WTC11 (cell line): ENCODE measurements at regions not wholly inside any gene's neighbourhood (a gene's known extent, or its start where the extent isn't known, plus 50 kb on each side); places are given as distances from the start of the nearest gene placed in this dataset.
A peak's percentile ranks its signal among the peaks of the same experiment; 100 is the strongest.

Experiments used
- ATAC-seq: fragments of 200-7000 bp; cut with Tn5 transposase; 2 replicates; pipeline ENCODE4 v1.10.0; 2021; ENCODE audit warnings: mild to moderate bottlenecking, moderate library complexity
- CTCF ChIA-PET: fragments of 300-600 bp; sonication (Branson Sonifier 250); formaldehyde crosslinking; loops from one replicate; lab custom pipeline; 2021; ENCODE audit warnings: antibody characterized with exemption; lab: Charles Lee
- POLR2A ChIA-PET: fragments of 350-600 bp; sonication (Branson Sonifier 250); formaldehyde crosslinking; loops from one replicate; lab custom pipeline; 2021; ENCODE audit warnings: antibody characterized with exemption; lab: Charles Lee
- DNase-seq: peaks from one replicate; pipeline ENCODE4 v3.0.0; 2021; ENCODE audit warnings: low spot score
- H3K27ac Mint-ChIP-seq: 2 replicates; pipeline ENCODE4 v1.8.0; 2021; ENCODE audit warnings: mixed read lengths
- H3K27me3 Mint-ChIP-seq: 2 replicates; pipeline ENCODE4 v1.8.0; 2021; ENCODE audit warnings: low read depth, mild to moderate bottlenecking, moderate library complexity, mixed read lengths
- H3K36me3 Mint-ChIP-seq: 2 replicates; pipeline ENCODE4 v1.8.0; 2021; ENCODE audit warnings: mixed read lengths
- H3K4me1 Mint-ChIP-seq: 2 replicates; pipeline ENCODE4 v1.8.0; 2022; ENCODE audit warnings: mixed read lengths
- H3K4me3 Mint-ChIP-seq: 2 replicates; pipeline ENCODE4 v1.8.0; 2021; ENCODE audit warnings: mild to moderate bottlenecking, moderate library complexity, mixed read lengths
- H3K9me3 Mint-ChIP-seq: 2 replicates; pipeline ENCODE4 v1.8.0; 2021; ENCODE audit warnings: mixed read lengths
- AFF4 ChIP-seq: sonication (generic); formaldehyde crosslinking; IDR thresholded peaks from 2 replicates; pipeline ENCODE4 v1.8.1; 2023; ENCODE audit warnings: mild to moderate bottlenecking, missing genetic modification reagents, borderline replicate concordance
- AR ChIP-seq: fragments of 250-450 bp; sonication (Bioruptor Pico); IDR thresholded peaks from 2 replicates; pipeline ENCODE4 v1.9.0; 2021; ENCODE audit warnings: mild to moderate bottlenecking
- ATF1 ChIP-seq: sonication (generic); formaldehyde crosslinking; IDR thresholded peaks from 2 replicates; pipeline ENCODE4 v1.8.1; 2023; ENCODE audit warnings: mild to moderate bottlenecking, moderate library complexity, missing genetic modification reagents
- ATF2 ChIP-seq: sonication (generic); formaldehyde crosslinking; IDR thresholded peaks from 2 replicates; pipeline ENCODE4 v1.8.1; 2022; ENCODE audit warnings: low read depth, missing genetic modification reagents, borderline replicate concordance
- E2F1 ChIP-seq: sonication (generic); formaldehyde crosslinking; IDR thresholded peaks from 2 replicates; pipeline ENCODE4 v1.8.0; 2022; ENCODE audit warnings: mild to moderate bottlenecking, missing genetic modification reagents
- ESRRA ChIP-seq: sonication (generic); formaldehyde crosslinking; IDR thresholded peaks from 2 replicates; pipeline ENCODE4 v1.8.1; 2022; ENCODE audit warnings: mild to moderate bottlenecking, missing genetic modification reagents, borderline replicate concordance
- IRF1 ChIP-seq: sonication (generic); formaldehyde crosslinking; IDR thresholded peaks from 2 replicates; pipeline ENCODE4 v1.8.0; 2023; ENCODE audit warnings: missing genetic modification reagents
- MXD4 ChIP-seq: fragments of 250-450 bp; sonication (Bioruptor Pico); IDR thresholded peaks from 2 replicates; pipeline ENCODE4 v1.8.0; 2021; ENCODE audit warnings: mild to moderate bottlenecking, moderate library complexity, borderline replicate concordance
- NR2C2 ChIP-seq: sonication (generic); formaldehyde crosslinking; IDR thresholded peaks from 2 replicates; pipeline ENCODE4 v1.8.0; 2022; ENCODE audit warnings: mild to moderate bottlenecking, missing genetic modification reagents
- ZMAT4 ChIP-seq: fragments of 250-450 bp; sonication (Bioruptor Pico); IDR thresholded peaks from 2 replicates; pipeline ENCODE4 v1.9.0; 2021; ENCODE audit warnings: mild to moderate bottlenecking
- TF ChIP-seq, protein P1 (sequence below): sonication (generic); formaldehyde crosslinking; IDR thresholded peaks from 2 replicates; pipeline ENCODE4 v1.8.1; 2022; ENCODE audit warnings: low read depth, mild to moderate bottlenecking, moderate library complexity, missing genetic modification reagents, borderline replicate concordance
- TF ChIP-seq, protein P2 (sequence below): sonication (generic); formaldehyde crosslinking; IDR thresholded peaks from 2 replicates; pipeline ENCODE4 v1.8.1; 2022; ENCODE audit warnings: mild to moderate bottlenecking, missing genetic modification reagents, moderate library complexity, borderline replicate concordance
- TF ChIP-seq, protein P3 (sequence below): sonication (generic); formaldehyde crosslinking; conservative IDR thresholded peaks from 2 replicates; pipeline ENCODE4 v1.8.1; 2023; ENCODE audit warnings: mild to moderate bottlenecking, low read depth, missing genetic modification reagents, moderate library complexity

DNA sequence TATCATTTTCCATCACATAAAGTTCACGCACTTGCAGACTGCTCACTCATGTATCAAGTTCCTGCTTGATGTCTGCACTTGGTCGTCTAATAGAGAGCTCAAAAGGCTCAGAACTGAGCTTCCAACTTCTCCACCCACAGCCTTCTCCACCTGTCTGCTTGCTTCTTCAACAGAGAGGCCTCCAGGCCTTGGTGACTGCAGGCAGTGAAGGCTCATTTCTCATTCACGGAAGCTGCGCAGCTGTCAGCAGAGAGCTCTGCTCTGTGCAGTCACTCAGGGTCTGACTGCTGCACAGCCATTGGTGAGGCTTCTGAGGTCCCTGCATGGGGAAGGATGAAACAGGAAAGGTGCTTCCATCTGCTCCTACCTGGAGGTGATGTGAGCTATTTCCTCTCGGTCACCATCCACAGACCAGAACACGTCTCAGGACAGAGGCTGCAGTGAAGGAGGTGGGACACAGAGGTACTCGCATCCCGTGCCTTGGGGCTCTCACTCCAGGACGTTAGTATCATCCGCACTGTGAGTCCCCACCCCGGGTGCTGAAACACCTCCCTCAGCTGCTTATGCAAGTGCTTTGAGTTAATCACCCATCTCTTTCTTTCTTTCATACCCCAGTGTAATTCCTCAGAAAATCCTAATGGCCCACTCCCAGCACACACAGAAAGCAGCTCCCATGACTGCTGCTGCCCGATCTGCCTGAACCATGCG is 126.2 kb downstream of the TMEM18 start:
- no peaks in the 10 kb centered on the region for H3K36me3 Mint-ChIP-seq
- no peak for TF ChIP-seq E2F1 (CRISPR knock-in tag)
- TF ChIP-seq AFF4 (CRISPR knock-in tag), result no peak
- TF ChIP-seq, protein P1, sequence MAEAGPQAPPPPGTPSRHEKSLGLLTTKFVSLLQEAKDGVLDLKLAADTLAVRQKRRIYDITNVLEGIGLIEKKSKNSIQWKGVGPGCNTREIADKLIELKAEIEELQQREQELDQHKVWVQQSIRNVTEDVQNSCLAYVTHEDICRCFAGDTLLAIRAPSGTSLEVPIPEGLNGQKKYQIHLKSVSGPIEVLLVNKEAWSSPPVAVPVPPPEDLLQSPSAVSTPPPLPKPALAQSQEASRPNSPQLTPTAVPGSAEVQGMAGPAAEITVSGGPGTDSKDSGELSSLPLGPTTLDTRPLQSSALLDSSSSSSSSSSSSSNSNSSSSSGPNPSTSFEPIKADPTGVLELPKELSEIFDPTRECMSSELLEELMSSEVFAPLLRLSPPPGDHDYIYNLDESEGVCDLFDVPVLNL, result no peak
- no peak for TF ChIP-seq ESRRA (CRISPR knock-in tag)
- no peak for TF ChIP-seq ZMAT4 (CRISPR knock-in tag)
- TF ChIP-seq ATF2 (CRISPR knock-in tag), result no peak
- no peak for TF ChIP-seq ATF1 (CRISPR knock-in tag)
- no peak for TF ChIP-seq MXD4
- TF ChIP-seq NR2C2 (CRISPR knock-in tag), result no peak
- TF ChIP-seq, protein P2, sequence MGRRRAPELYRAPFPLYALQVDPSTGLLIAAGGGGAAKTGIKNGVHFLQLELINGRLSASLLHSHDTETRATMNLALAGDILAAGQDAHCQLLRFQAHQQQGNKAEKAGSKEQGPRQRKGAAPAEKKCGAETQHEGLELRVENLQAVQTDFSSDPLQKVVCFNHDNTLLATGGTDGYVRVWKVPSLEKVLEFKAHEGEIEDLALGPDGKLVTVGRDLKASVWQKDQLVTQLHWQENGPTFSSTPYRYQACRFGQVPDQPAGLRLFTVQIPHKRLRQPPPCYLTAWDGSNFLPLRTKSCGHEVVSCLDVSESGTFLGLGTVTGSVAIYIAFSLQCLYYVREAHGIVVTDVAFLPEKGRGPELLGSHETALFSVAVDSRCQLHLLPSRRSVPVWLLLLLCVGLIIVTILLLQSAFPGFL (CRISPR knock-in tag), result no peak
- TF ChIP-seq, all 79 proteins: peak for 0
- peak overlapping the region; percentile 75; the same call in 1 of the 2 replicates for H3K27ac Mint-ChIP-seq
- no peak overlapping the region for H3K4me3 Mint-ChIP-seq
- ChIA-PET CTCF (interaction anchor here (1.0 kb wide), 1 partner anchor 32 kb away, joined by 3 read pairs; no protein-coding TSS in a partner anchor), POLR2A (no interaction called here)
- H3K4me1 Mint-ChIP-seq, result peaks cover 4% of the 10 kb centered on the region; the same call in 1 of the 2 replicates
- DNase-seq, result no peak
- H3K27me3 Mint-ChIP-seq, result no peaks in the 10 kb centered on the region
- H3K9me3 Mint-ChIP-seq, result no peaks in the 10 kb centered on the region
- no peak for ATAC-seq

DNA sequence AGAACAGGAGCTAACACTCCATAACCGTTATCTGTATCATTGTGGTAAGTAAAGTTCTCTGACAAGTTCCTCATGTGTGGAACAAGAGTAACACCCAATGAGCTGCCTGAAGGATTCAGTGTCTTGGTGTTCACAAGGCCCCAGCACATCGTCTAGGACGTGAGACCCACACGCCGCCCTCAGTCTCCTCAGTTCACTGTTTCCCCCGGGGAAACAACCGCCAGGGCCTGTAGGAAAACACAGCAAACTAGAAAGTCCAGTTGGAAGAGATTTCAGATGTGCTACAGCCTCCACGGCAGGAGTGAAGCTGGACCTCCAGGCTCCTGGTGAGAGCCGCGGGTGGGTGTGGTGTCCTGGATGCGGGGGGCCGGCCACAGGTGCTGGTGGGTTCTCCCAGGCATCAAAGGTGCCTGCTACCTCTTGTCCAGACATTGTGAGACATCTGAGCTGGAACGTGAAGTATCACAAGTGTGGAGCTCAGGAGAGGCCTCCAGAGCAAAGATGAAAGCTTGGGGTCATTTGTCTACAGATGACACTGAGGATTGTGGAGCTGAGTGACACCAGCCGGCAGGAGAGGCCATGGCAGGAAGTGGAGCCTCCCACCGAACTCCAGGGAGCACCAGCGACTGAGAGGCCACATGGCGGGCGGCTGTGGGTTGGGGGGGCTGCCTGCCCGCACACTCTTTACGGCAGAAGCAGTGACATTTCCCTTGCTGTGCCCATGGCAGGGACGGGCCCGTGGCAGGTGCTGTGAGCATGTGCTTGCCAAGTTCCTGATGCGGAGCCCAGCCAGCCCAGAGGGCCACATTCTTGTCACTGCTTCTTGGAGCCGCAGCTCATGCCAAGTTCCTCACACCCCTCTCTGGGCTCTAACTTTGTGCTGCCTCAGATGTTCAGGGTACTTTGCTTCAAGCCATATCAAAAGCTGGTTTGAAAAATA is 131.2 kb downstream of the TMEM18 start:
- Mint-ChIP-seq H3K4me3 (no peak overlapping the region), H3K27me3 (no peaks in the 10 kb centered on the region; the same call in 1 of the 2 replicates), H3K27ac (no peak overlapping the region), H3K36me3 (no peaks in the 10 kb centered on the region), H3K4me1 (no peaks in the 10 kb centered on the region), H3K9me3 (no peaks in the 10 kb centered on the region)
- ChIA-PET POLR2A (no interaction called here), CTCF (interaction anchor here (0.6 to 1.6 kb wide), 4 partner anchors 17 to 117 kb away, joined by 3 to 5 read pairs (median 4); no protein-coding TSS in a partner anchor)
- DNase-seq, result no peak
- ATAC-seq, result no peak
- TF ChIP-seq IRF1 (CRISPR knock-in tag), result no peak
- TF ChIP-seq, protein P3, sequence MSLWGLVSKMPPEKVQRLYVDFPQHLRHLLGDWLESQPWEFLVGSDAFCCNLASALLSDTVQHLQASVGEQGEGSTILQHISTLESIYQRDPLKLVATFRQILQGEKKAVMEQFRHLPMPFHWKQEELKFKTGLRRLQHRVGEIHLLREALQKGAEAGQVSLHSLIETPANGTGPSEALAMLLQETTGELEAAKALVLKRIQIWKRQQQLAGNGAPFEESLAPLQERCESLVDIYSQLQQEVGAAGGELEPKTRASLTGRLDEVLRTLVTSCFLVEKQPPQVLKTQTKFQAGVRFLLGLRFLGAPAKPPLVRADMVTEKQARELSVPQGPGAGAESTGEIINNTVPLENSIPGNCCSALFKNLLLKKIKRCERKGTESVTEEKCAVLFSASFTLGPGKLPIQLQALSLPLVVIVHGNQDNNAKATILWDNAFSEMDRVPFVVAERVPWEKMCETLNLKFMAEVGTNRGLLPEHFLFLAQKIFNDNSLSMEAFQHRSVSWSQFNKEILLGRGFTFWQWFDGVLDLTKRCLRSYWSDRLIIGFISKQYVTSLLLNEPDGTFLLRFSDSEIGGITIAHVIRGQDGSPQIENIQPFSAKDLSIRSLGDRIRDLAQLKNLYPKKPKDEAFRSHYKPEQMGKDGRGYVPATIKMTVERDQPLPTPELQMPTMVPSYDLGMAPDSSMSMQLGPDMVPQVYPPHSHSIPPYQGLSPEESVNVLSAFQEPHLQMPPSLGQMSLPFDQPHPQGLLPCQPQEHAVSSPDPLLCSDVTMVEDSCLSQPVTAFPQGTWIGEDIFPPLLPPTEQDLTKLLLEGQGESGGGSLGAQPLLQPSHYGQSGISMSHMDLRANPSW (CRISPR knock-in tag), result no peak
- no peak for TF ChIP-seq AR (CRISPR knock-in tag)
